ENCODE measurements at regions not wholly inside any gene's neighbourhood (a gene's known extent, or its start where the extent isn't known, plus 50 kb on each side); places are given as distances from the start of the nearest gene placed in this dataset.
"Not testable (repeated sequence)": the region's sequence is repeated elsewhere in the genome, so short reads cannot be mapped to it uniquely, and the experiment has no call there.

DNA sequence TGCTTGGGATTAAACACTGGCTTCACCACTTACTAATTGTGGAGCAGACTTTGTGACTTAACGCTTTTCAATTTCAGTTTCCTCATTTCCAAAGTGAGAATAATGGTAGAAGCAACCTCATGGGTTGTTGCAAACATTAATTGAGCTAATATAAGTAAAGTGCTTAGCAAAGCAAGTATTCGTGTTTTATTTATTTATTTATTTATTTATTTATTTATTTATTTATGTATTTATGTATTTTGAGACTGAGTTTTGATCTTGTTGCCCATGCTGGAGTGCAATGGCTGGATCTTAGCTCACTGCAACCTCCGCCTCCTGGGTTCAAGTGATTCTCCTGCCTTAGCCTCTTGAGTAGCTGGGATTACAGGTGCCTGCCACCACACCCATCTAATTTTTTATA is 171.2 kb upstream of the SLC16A7 start:
- 88 to 93% methylated on average over 3 of the region's 3 CpGs for WGBS, 2 donors
- H3K27me3 ChIP-seq (ENCODE audit: control insufficient read depth in 1 of 2, insufficient read depth in 2 of 2, low read length in 2 of 2); H3K4me3 ChIP-seq (ENCODE audit: low read depth in 1 of 2, low read length in 2 of 2); H3K27ac ChIP-seq (ENCODE audit: low read depth in 2 of 2, low read length in 1 of 2); H3K36me3 ChIP-seq (ENCODE audit: control insufficient read depth in 2 of 2, insufficient read depth in 2 of 2, low read length in 1 of 2); H3K9me3 ChIP-seq (ENCODE audit: control insufficient read depth in 2 of 2, insufficient read depth in 1 of 2, low read depth in 1 of 2, low read length in 1 of 2); H3K4me1 ChIP-seq (ENCODE audit: control insufficient read depth in 2 of 2, insufficient read depth in 2 of 2, low read length in 1 of 2): not testable (repeated sequence)

DNA sequence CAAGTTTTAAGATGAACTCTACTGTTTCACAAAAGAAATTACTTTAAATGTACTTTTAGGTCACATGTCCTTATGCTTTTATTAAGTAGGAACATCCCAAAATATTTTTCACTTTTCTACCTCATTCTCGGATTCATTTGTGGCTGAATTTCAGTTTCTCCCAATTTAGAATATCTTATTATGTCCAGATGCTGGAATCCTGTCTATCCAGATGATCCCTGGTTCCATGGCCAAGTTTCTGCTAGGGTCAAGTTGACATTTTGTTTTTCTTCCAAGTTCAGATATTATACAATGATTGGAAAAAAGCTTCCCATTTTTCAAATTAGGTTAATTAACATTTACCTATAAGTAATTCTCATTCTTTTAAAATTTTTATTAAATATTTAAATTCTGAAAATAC is 181.8 kb upstream of the SLC16A7 start:
- H3K36me3 ChIP-seq (ENCODE audit: control insufficient read depth in 2 of 2, insufficient read depth in 2 of 2, low read length in 1 of 2) = no peaks in the 10 kb centered on the region
- H3K9me3 ChIP-seq (ENCODE audit: control insufficient read depth in 2 of 2, insufficient read depth in 1 of 2, low read depth in 1 of 2, low read length in 1 of 2) = no peaks in the 10 kb centered on the region
- H3K27ac ChIP-seq (ENCODE audit: low read depth in 2 of 2, low read length in 1 of 2) = no peak overlapping the region
- peaks cover 0 to 4% of the 10 kb centered on the region in 2 donors for H3K27me3 ChIP-seq (ENCODE audit: control insufficient read depth in 1 of 2, insufficient read depth in 2 of 2, low read length in 2 of 2)
- no peak overlapping the region for H3K4me3 ChIP-seq (ENCODE audit: low read depth in 1 of 2, low read length in 2 of 2)
- 66 to 72% methylated on average over 1 of the region's 1 CpG for WGBS, 2 donors
- H3K4me1 ChIP-seq (ENCODE audit: control insufficient read depth in 2 of 2, insufficient read depth in 2 of 2, low read length in 1 of 2) = no peaks in the 10 kb centered on the region

GRCh38 chr12:59408431-59408830 is 187.4 kb upstream of the SLC16A7 start:
- WGBS, 2 donors = 53 to 55% methylated on average over 1 of the region's 1 CpG
- peaks cover 0 to 4% of the 10 kb centered on the region in 2 donors for H3K27me3 ChIP-seq (ENCODE audit: control insufficient read depth in 1 of 2, insufficient read depth in 2 of 2, low read length in 2 of 2)
- H3K4me1 ChIP-seq (ENCODE audit: control insufficient read depth in 2 of 2, insufficient read depth in 2 of 2, low read length in 1 of 2) = no peaks in the 10 kb centered on the region
- H3K27ac ChIP-seq (ENCODE audit: low read depth in 2 of 2, low read length in 1 of 2) = no peak overlapping the region
- H3K9me3 ChIP-seq (ENCODE audit: control insufficient read depth in 2 of 2, insufficient read depth in 1 of 2, low read depth in 1 of 2, low read length in 1 of 2) = no peaks in the 10 kb centered on the region
- no peak overlapping the region for H3K4me3 ChIP-seq (ENCODE audit: low read depth in 1 of 2, low read length in 2 of 2)
- H3K36me3 ChIP-seq (ENCODE audit: control insufficient read depth in 2 of 2, insufficient read depth in 2 of 2, low read length in 1 of 2) = no peaks in the 10 kb centered on the region

DNA sequence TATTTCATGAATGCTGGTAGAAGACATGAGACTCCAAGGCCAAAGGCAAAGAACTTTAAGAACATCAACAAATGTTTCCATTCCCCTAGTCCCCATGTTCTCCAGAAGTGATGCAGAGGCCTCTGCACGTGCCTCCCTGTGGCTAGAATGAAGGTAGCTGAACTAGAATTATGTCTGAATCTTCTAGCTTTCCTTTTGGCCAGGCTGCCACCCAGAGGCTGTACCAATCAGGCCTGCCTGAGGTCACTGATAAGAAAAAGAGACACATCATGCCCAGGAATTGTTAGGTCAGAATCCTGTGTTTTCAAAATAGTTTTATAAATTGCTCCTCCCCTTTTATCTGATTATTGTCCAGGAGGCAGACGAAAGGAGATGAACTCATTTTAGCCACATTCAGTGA is 188.0 kb upstream of the SLC16A7 start:
- Histone ChIP-seq H3K27ac (ENCODE audit: low read depth in 2 of 2, low read length in 1 of 2) (no peak overlapping the region), H3K9me3 (ENCODE audit: control insufficient read depth in 2 of 2, insufficient read depth in 1 of 2, low read depth in 1 of 2, low read length in 1 of 2) (no peaks in the 10 kb centered on the region), H3K4me3 (ENCODE audit: low read depth in 1 of 2, low read length in 2 of 2) (no peak overlapping the region), H3K36me3 (ENCODE audit: control insufficient read depth in 2 of 2, insufficient read depth in 2 of 2, low read length in 1 of 2) (no peaks in the 10 kb centered on the region), H3K4me1 (ENCODE audit: control insufficient read depth in 2 of 2, insufficient read depth in 2 of 2, low read length in 1 of 2) (no peaks in the 10 kb centered on the region), H3K27me3 (ENCODE audit: control insufficient read depth in 1 of 2, insufficient read depth in 2 of 2, low read length in 2 of 2) (peaks cover 0 to under 1% of the 10 kb centered on the region in 2 donors)
- WGBS, 2 donors = 64 to 69% methylated on average over 2 of the region's 2 CpGs

DNA sequence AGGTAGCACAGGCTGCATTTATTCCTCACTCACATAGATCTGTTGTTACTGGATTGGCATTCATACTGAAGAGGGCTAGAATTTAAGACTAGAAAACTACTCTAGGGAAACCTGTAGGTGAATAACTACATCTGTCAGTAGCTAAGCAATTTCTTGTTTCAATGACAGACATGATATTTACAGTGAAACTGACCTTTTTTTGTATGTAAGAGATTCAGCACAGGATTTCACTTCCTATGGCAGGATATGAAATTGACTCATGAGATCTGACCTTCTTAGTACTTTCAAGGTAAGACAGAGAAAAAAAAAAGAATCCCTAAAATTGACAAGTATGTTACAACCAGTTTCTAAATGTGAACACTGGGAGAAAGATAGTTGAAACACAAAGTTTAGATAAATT is 189.8 kb upstream of the SLC16A7 start:
- Histone ChIP-seq H3K27ac (ENCODE audit: low read depth in 2 of 2, low read length in 1 of 2) (no peak overlapping the region), H3K9me3 (ENCODE audit: control insufficient read depth in 2 of 2, insufficient read depth in 1 of 2, low read depth in 1 of 2, low read length in 1 of 2) (no peaks in the 10 kb centered on the region), H3K4me3 (ENCODE audit: low read depth in 1 of 2, low read length in 2 of 2) (no peak overlapping the region)

DNA sequence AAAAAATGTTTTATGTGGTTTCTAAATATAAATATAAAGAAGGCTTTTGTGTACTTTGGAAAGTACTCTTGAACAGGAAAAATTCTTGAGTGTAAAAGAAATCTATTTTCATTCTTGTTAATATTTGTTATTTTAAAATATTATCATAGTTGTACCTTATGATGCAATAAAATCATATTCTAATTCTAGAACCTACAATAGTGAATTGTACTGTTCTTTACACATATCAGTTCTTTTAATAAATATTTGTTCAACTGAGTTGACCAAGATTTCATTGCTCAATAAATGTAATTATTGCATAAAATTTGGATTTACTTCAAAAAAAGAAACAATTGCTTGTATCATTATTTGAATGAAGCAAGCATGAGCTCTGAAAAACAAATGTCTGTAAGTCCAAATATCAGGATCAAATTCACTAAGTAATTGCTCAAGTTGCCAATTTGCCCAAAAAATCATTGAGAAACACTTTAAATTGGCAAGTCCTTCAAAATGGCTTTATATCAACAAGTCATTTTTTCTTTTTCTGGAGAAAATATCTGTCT is 191.6 kb upstream of the SLC16A7 start:
- H3K27ac ChIP-seq (ENCODE audit: low read depth in 2 of 2, low read length in 1 of 2) = no peak overlapping the region
- H3K9me3 ChIP-seq (ENCODE audit: control insufficient read depth in 2 of 2, insufficient read depth in 1 of 2, low read depth in 1 of 2, low read length in 1 of 2) = no peaks in the 10 kb centered on the region
- no peak overlapping the region for H3K4me3 ChIP-seq (ENCODE audit: low read depth in 1 of 2, low read length in 2 of 2)
- H3K36me3 ChIP-seq (ENCODE audit: control insufficient read depth in 2 of 2, insufficient read depth in 2 of 2, low read length in 1 of 2) = no peaks in the 10 kb centered on the region
- no peaks in the 10 kb centered on the region for H3K4me1 ChIP-seq (ENCODE audit: control insufficient read depth in 2 of 2, insufficient read depth in 2 of 2, low read length in 1 of 2)
- no peaks in the 10 kb centered on the region for H3K27me3 ChIP-seq (ENCODE audit: control insufficient read depth in 1 of 2, insufficient read depth in 2 of 2, low read length in 2 of 2)

More for the DNA sequence above, 189.8 kb upstream of the SLC16A7 start:
- H3K27me3 ChIP-seq (ENCODE audit: control insufficient read depth in 1 of 2, insufficient read depth in 2 of 2, low read length in 2 of 2) = no peaks in the 10 kb centered on the region
- no peaks in the 10 kb centered on the region for H3K4me1 ChIP-seq (ENCODE audit: control insufficient read depth in 2 of 2, insufficient read depth in 2 of 2, low read length in 1 of 2)
- no peaks in the 10 kb centered on the region for H3K36me3 ChIP-seq (ENCODE audit: control insufficient read depth in 2 of 2, insufficient read depth in 2 of 2, low read length in 1 of 2)

DNA sequence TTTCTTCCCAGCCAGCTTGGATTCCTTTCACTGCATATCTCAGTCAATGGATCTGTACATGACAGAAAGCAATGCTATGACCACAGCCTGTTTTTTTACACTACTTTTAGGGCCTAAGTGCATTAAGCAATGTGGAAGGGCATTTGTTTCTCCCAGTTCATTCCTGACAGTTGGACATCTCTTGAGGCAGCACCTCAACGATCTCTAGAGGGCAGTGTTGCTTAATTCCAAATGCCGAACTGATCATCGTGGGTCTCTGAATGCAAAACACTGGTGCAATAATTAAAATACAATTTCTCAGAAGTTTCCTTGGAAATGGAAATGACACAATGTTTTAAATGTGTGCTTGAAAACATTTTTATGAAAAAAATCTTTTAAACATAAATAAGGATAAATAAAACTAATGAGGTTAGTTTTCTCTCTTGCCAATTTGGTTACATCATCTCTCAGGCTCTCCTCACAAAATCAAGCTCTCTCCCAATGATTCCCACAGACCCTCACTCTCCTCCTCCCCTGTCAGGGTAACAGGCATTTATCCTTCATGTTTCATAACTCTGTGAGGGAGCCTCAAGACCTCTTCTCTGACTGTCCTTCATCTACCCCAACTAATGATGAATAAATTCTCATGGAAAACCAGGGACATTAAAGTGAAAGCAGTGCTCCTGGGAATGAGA is 192.4 kb upstream of the SLC16A7 start:
- whole genome bisulfite sequencing, 2 donors = 0% methylated on average over 3 of the region's 3 CpGs
- Histone ChIP-seq H3K4me3 (ENCODE audit: low read depth in 1 of 2, low read length in 2 of 2) (no peak overlapping the region), H3K4me1 (ENCODE audit: control insufficient read depth in 2 of 2, insufficient read depth in 2 of 2, low read length in 1 of 2) (no peaks in the 10 kb centered on the region), H3K27ac (ENCODE audit: low read depth in 2 of 2, low read length in 1 of 2) (no peak overlapping the region), H3K27me3 (ENCODE audit: control insufficient read depth in 1 of 2, insufficient read depth in 2 of 2, low read length in 2 of 2) (no peaks in the 10 kb centered on the region), H3K9me3 (ENCODE audit: control insufficient read depth in 2 of 2, insufficient read depth in 1 of 2, low read depth in 1 of 2, low read length in 1 of 2) (no peaks in the 10 kb centered on the region), H3K36me3 (ENCODE audit: control insufficient read depth in 2 of 2, insufficient read depth in 2 of 2, low read length in 1 of 2) (no peaks in the 10 kb centered on the region)

DNA sequence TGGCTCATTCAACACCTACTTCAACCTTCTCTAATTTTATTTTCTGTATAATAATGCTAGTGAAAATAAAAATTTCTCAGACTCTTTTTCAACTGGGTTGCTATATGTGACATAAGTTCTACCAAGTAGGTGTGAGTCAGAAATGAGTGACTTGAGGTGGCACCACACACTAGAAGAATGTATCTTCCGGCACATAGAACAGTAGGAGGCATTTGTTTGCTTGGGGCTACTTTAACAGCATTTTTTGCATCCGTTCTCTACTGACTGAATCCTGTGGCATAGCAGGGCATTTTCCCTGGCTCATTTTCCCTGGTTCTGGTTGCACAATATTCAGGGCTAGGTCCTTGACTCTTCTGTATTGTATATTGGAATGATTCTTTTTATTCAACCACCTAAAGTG is 194.0 kb upstream of the SLC16A7 start:
- H3K27me3 ChIP-seq (ENCODE audit: control insufficient read depth in 1 of 2, insufficient read depth in 2 of 2, low read length in 2 of 2) = no peaks in the 10 kb centered on the region
- no peaks in the 10 kb centered on the region for H3K9me3 ChIP-seq (ENCODE audit: control insufficient read depth in 2 of 2, insufficient read depth in 1 of 2, low read depth in 1 of 2, low read length in 1 of 2)
- no peaks in the 10 kb centered on the region for H3K4me1 ChIP-seq (ENCODE audit: control insufficient read depth in 2 of 2, insufficient read depth in 2 of 2, low read length in 1 of 2)
- no peak overlapping the region for H3K4me3 ChIP-seq (ENCODE audit: low read depth in 1 of 2, low read length in 2 of 2)
- H3K36me3 ChIP-seq (ENCODE audit: control insufficient read depth in 2 of 2, insufficient read depth in 2 of 2, low read length in 1 of 2) = no peaks in the 10 kb centered on the region
- 86 to 87% methylated on average over 2 of the region's 2 CpGs for WGBS, 2 donors
- H3K27ac ChIP-seq (ENCODE audit: low read depth in 2 of 2, low read length in 1 of 2) = no peak overlapping the region

- no peak overlapping the region for H3K4me3 ChIP-seq (ENCODE audit: low read depth in 1 of 2, low read length in 2 of 2)
- no peak overlapping the region for H3K27ac ChIP-seq (ENCODE audit: low read depth in 2 of 2, low read length in 1 of 2)
- no peaks in the 10 kb centered on the region for H3K27me3 ChIP-seq (ENCODE audit: control insufficient read depth in 1 of 2, insufficient read depth in 2 of 2, low read length in 2 of 2)
- H3K4me1 ChIP-seq (ENCODE audit: control insufficient read depth in 2 of 2, insufficient read depth in 2 of 2, low read length in 1 of 2) = no peaks in the 10 kb centered on the region
- H3K36me3 ChIP-seq (ENCODE audit: control insufficient read depth in 2 of 2, insufficient read depth in 2 of 2, low read length in 1 of 2) = no peaks in the 10 kb centered on the region
- WGBS, 2 donors = 85 to 89% methylated on average over 1 of the region's 1 CpG
- H3K9me3 ChIP-seq (ENCODE audit: control insufficient read depth in 2 of 2, insufficient read depth in 1 of 2, low read depth in 1 of 2, low read length in 1 of 2) = no peaks in the 10 kb centered on the region
Observed at GRCh38 chr12:59398164-59398563, 197.7 kb upstream of the SLC16A7 start.

DNA sequence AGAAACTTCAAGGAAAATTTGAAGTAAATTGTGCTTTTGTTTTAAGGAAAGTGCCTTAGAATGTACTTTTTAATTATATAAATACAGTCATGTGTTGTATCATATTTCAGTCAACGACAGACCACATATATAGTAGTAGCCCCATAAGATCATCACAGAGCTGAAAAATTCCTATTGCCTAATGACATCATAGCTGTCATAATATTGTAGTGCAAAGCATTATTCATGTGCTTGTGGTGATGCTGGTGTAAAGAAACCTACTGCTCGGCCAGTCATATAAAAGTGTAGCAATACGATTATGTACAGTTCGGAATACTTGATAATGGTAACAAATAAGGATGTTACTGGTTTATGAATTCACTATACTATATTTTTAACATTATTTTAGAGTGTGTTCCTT is 198.9 kb upstream of the SLC16A7 start:
- Histone ChIP-seq H3K4me3 (ENCODE audit: low read depth in 1 of 2, low read length in 2 of 2) (no peak overlapping the region), H3K4me1 (ENCODE audit: control insufficient read depth in 2 of 2, insufficient read depth in 2 of 2, low read length in 1 of 2) (no peaks in the 10 kb centered on the region), H3K36me3 (ENCODE audit: control insufficient read depth in 2 of 2, insufficient read depth in 2 of 2, low read length in 1 of 2) (no peaks in the 10 kb centered on the region), H3K27me3 (ENCODE audit: control insufficient read depth in 1 of 2, insufficient read depth in 2 of 2, low read length in 2 of 2) (no peaks in the 10 kb centered on the region), H3K27ac (ENCODE audit: low read depth in 2 of 2, low read length in 1 of 2) (no peak overlapping the region), H3K9me3 (ENCODE audit: control insufficient read depth in 2 of 2, insufficient read depth in 1 of 2, low read depth in 1 of 2, low read length in 1 of 2) (no peaks in the 10 kb centered on the region)
- 89 to 92% methylated on average over 4 of the region's 4 CpGs for WGBS, 2 donors
